GM23338 (cell line): ENCODE measurements at regions not wholly inside any gene's neighbourhood (a gene's known extent, or its start where the extent isn't known, plus 50 kb on each side); places are given as distances from the start of the nearest gene placed in this dataset.

ENCODE experiments used
- ATAC-seq: fragments of 200-7000 bp; cut with Tn5 transposase; 3 replicates; pipeline ENCODE4 v1.9.1; 2020
- DNase-seq: peaks from one replicate; pipeline ENCODE4 v3.0.0-alpha.2; 2015; ENCODE audit warnings: low spot score
- H2AFZ ChIP-seq: fragments of 200-600 bp; sonication (generic); 2 replicates; pipeline ENCODE4 v1.8.0; 2016; ENCODE audit warnings: antibody characterized with exemption, mild to moderate bottlenecking, moderate library complexity
- H3F3A ChIP-seq: fragments of 200-600 bp; sonication (generic); replicated peaks from 2 replicates; pipeline ENCODE4 v1.8.0; 2017; ENCODE audit warnings: antibody characterized with exemption, mixed run types, low read depth
- H3K27ac ChIP-seq: fragments of 200-600 bp; sonication (generic); 2 replicates; pipeline ENCODE4 v1.6.1; 2016; ENCODE audit warnings: low read depth
- H3K27me3 ChIP-seq: fragments of 200-600 bp; sonication (generic); 2 replicates; pipeline ENCODE4 v1.8.0; 2016; ENCODE audit warnings: mild to moderate bottlenecking, mixed run types, moderate library complexity; ENCODE audit not compliant: insufficient read depth
- H3K36me3 ChIP-seq: fragments of 200-600 bp; sonication (generic); 2 replicates; pipeline ENCODE4 v1.8.0; 2016; ENCODE audit warnings: mild to moderate bottlenecking; ENCODE audit not compliant: insufficient read depth
- H3K4me1 ChIP-seq: fragments of 200-600 bp; sonication (generic); 2 replicates; pipeline ENCODE4 v1.8.0; 2016; ENCODE audit warnings: mild to moderate bottlenecking, moderate library complexity; ENCODE audit not compliant: insufficient read depth
- H3K4me2 ChIP-seq: fragments of 200-600 bp; sonication (generic); 2 replicates; pipeline ENCODE4 v1.7.1; 2017; ENCODE audit warnings: mixed run types
- H3K4me3 ChIP-seq: fragments of 200-600 bp; sonication (generic); 2 replicates; pipeline ENCODE4 v1.6.1; 2016; ENCODE audit warnings: mixed run types
- H3K79me2 ChIP-seq: fragments of 200-600 bp; sonication (generic); replicated peaks from 2 replicates; pipeline ENCODE4 v1.8.0; 2017; ENCODE audit warnings: mild to moderate bottlenecking; ENCODE audit not compliant: insufficient read depth
- H3K9me2 ChIP-seq: fragments of 200-600 bp; sonication (generic); 2 replicates; pipeline ENCODE4 v1.8.0; 2017; ENCODE audit not compliant: insufficient read depth
- H4K20me1 ChIP-seq: fragments of 200-600 bp; sonication (generic); replicated peaks from 2 replicates; pipeline ENCODE4 v1.8.0; 2017; ENCODE audit warnings: mild to moderate bottlenecking; ENCODE audit not compliant: insufficient read depth
- H3K27ac Mint-ChIP-seq: 2 replicates; pipeline ENCODE4 v1.8.0; 2020; ENCODE audit warnings: inconsistent platforms, mild to moderate bottlenecking, moderate library complexity, mixed read lengths
- H3K27me3 Mint-ChIP-seq: 3 replicates; pipeline ENCODE4 v1.8.0; 2022; ENCODE audit warnings: low read depth, mild to moderate bottlenecking, moderate library complexity, mixed read lengths, inconsistent platforms; ENCODE audit not compliant: insufficient read depth, poor library complexity
- H3K36me3 Mint-ChIP-seq: 3 replicates; pipeline ENCODE4 v1.8.0; 2021; ENCODE audit warnings: low read depth, mild to moderate bottlenecking, inconsistent platforms, moderate library complexity, mixed read lengths
- H3K4me1 Mint-ChIP-seq: 3 replicates; pipeline ENCODE4 v1.8.0; 2020; ENCODE audit warnings: mild to moderate bottlenecking, inconsistent platforms, mixed read lengths
- H3K4me3 Mint-ChIP-seq: 3 replicates; pipeline ENCODE4 v1.8.0; 2021; ENCODE audit warnings: moderate library complexity, mild to moderate bottlenecking, inconsistent platforms, mixed read lengths
- H3K9me3 Mint-ChIP-seq: 3 replicates; pipeline ENCODE4 v1.8.0; 2020; ENCODE audit warnings: moderate library complexity, mild to moderate bottlenecking, inconsistent platforms, mixed read lengths
- CREB1 ChIP-seq: fragments of 250-450 bp; sonication (Bioruptor Pico); IDR thresholded peaks from 2 replicates; pipeline ENCODE4 v1.5.0; 2020; ENCODE audit warnings: low read depth, mild to moderate bottlenecking, moderate library complexity
- EZH2 ChIP-seq: fragments of 200-600 bp; sonication (generic); IDR thresholded peaks from one replicate; pipeline ENCODE4 v1.8.0; 2017; ENCODE audit warnings: antibody characterized with exemption, mild to moderate bottlenecking, low read depth; ENCODE audit not compliant: unreplicated experiment
- EZH2phosphoT487 ChIP-seq: fragments of 200-600 bp; sonication (generic); IDR thresholded peaks from one replicate; pipeline ENCODE4 v1.8.1; 2018; ENCODE audit warnings: antibody characterized with exemption; ENCODE audit not compliant: unreplicated experiment
- JUNB ChIP-seq: IDR thresholded peaks from one replicate; pipeline ENCODE4 v1.6.1; 2016; ENCODE audit warnings: antibody characterized with exemption; ENCODE audit not compliant: unreplicated experiment
- NANOG ChIP-seq: IDR thresholded peaks from 2 replicates; pipeline ENCODE4 v1.6.1; 2016; ENCODE audit warnings: antibody characterized with exemption, borderline replicate concordance
- POLR2AphosphoS5 ChIP-seq: IDR thresholded peaks from 2 replicates; pipeline ENCODE4 v1.6.1; 2016; ENCODE audit warnings: antibody characterized with exemption, low read depth
- REST ChIP-seq: IDR thresholded peaks from one replicate; pipeline ENCODE4 v1.6.1; 2018; ENCODE audit warnings: antibody characterized with exemption; ENCODE audit not compliant: unreplicated experiment
- ZNF331 ChIP-seq: fragments of 250-450 bp; sonication (Bioruptor Pico); IDR thresholded peaks from 2 replicates; pipeline ENCODE4 v1.5.0; 2020; ENCODE audit warnings: low read depth, mild to moderate bottlenecking, moderate library complexity
- ZNF462 ChIP-seq: fragments of 250-450 bp; sonication (Bioruptor Pico); IDR thresholded peaks from 2 replicates; pipeline ENCODE4 v1.5.0; 2020; ENCODE audit warnings: mild to moderate bottlenecking, moderate library complexity
- TF ChIP-seq, protein P1 (sequence below): IDR thresholded peaks from 2 replicates; pipeline ENCODE4 v1.6.1; 2016; ENCODE audit warnings: antibody characterized with exemption

GRCh38 chr5:15132816-15133405 lies 261.3 kb upstream of the ANKH start (continued):
- TF ChIP-seq REST: no peak
- no peak for TF ChIP-seq NANOG

GRCh38 chr5:15131909-15132308 lies 260.3 kb upstream of the ANKH start:
- H3K4me1 Mint-ChIP-seq: peaks cover 7% of the 10 kb centered on the region
- Histone ChIP-seq H3K27ac (no peak overlapping the region), H3K4me3 (no peak overlapping the region), H3K9me2 (no peaks in the 10 kb centered on the region), H3K4me1 (no peaks in the 10 kb centered on the region), H3K79me2 (no peaks in the 10 kb centered on the region), H3K36me3 (no peaks in the 10 kb centered on the region), H2AFZ (no peak overlapping the region), H3K4me2 (no peak overlapping the region), H4K20me1 (no peaks in the 10 kb centered on the region), H3F3A (no peaks in the 10 kb centered on the region), H3K27me3 (no peaks in the 10 kb centered on the region)
- ATAC-seq: no peak
- peaks cover 7% of the 10 kb centered on the region; the same call in 1 of the 3 replicates for H3K36me3 Mint-ChIP-seq
- no peak overlapping the region for H3K27ac Mint-ChIP-seq
- H3K27me3 Mint-ChIP-seq: peaks cover 1% of the 10 kb centered on the region
- peaks cover 5% of the 10 kb centered on the region; the same call in 2 of the 3 replicates for H3K9me3 Mint-ChIP-seq
- no peak for DNase-seq
- no peak overlapping the region for H3K4me3 Mint-ChIP-seq
- TF ChIP-seq ZNF462 (no peak), JUNB (no peak), REST (no peak), EZH2 (no peak), CREB1 (CRISPR knock-in tag) (no peak), EZH2phosphoT487 (no peak), ZNF331 (CRISPR knock-in tag) (no peak), POLR2AphosphoS5 (no peak)
- TF ChIP-seq, protein P1, sequence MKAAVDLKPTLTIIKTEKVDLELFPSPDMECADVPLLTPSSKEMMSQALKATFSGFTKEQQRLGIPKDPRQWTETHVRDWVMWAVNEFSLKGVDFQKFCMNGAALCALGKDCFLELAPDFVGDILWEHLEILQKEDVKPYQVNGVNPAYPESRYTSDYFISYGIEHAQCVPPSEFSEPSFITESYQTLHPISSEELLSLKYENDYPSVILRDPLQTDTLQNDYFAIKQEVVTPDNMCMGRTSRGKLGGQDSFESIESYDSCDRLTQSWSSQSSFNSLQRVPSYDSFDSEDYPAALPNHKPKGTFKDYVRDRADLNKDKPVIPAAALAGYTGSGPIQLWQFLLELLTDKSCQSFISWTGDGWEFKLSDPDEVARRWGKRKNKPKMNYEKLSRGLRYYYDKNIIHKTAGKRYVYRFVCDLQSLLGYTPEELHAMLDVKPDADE: no peak
